ENCODE measurements at regions not wholly inside any gene's neighbourhood (a gene's known extent, or its start where the extent isn't known, plus 50 kb on each side); places are given as distances from the start of the nearest gene placed in this dataset.

- H3K79me2 ChIP-seq (ENCODE audit: insufficient read depth, low read depth, low read length), result no peaks in the 10 kb centered on the region
- no peaks in the 10 kb centered on the region for H3K4me1 ChIP-seq (ENCODE audit: insufficient read depth, low read length, poor library complexity, severe bottlenecking)
- H2AFZ ChIP-seq (ENCODE audit: low read length), result no peak overlapping the region
- ChIA-PET CTCF (ENCODE audit: unreplicated experiment) (no interaction called here), POLR2A (no interaction called here)
- BruUV-seq (replicated peaks), result no TSS peak
- H4K20me1 ChIP-seq (ENCODE audit: insufficient read depth, low read length), result no peaks in the 10 kb centered on the region
- TF ChIP-seq CTCF (conservative IDR thresholded peaks at IDR 0.05; ENCODE audit: low read length), result no peak
- no peak for TF ChIP-seq EZH2phosphoT487 (IDR thresholded peaks at IDR 0.05; ENCODE audit: borderline replicate concordance, low read depth, low read length)
- no peaks in the 10 kb centered on the region for H3K36me3 ChIP-seq (ENCODE audit: insufficient read depth, low read length)
- H3K9me3 ChIP-seq (ENCODE audit: low read length), result no peaks in the 10 kb centered on the region
- no peak overlapping the region for H3K27ac ChIP-seq (ENCODE audit: low read depth, low read length, poor library complexity, severe bottlenecking)
- H3K4me3 ChIP-seq (ENCODE audit: low read depth, low read length, poor library complexity, severe bottlenecking), result no peak overlapping the region
- H3K4me2 ChIP-seq (ENCODE audit: low read length), result no peak overlapping the region
- H3K9me2 ChIP-seq (ENCODE audit: insufficient read depth, low read length), result no peaks in the 10 kb centered on the region
- DNase-seq (ENCODE audit: low spot score), result no peak
- intact Hi-C loops (cut with micrococcal nuclease; ENCODE audit: unreplicated experiment), result no loop called here
These were observed 269.2 kb upstream of the SMARCA2 start for GRCh38 chr9:1745980-1746379.

DNA sequence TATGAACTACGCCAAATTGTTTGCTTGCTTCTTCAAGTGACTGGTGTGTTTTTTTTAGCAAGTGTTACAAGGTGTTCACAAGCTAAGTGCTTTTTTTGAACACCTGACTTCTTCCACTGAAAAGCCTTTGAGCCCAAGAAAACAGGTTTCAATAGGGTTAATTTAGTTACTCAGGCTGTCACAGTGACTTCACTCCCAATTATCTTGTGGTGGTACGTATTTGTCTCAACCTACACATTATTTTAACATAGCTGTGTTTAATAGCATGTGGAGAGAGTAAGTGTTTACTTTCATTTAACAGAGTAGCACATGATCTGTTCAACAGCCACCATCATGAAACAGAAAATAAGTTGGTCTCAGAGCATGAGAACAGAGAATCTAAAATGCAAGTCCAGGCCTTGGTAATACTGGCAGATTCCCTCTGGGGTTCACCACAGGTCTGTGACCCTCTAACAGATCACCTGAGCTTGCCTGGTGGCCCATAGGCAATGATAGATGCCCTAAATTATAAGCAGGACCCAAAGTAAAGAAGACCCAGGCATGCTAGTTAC lies 267.7 kb upstream of the SMARCA2 start:
- Histone ChIP-seq H3K9me3 (ENCODE audit: low read length) (no peaks in the 10 kb centered on the region), H3K27ac (ENCODE audit: low read depth, low read length, poor library complexity, severe bottlenecking) (no peak overlapping the region), H3K36me3 (ENCODE audit: insufficient read depth, low read length) (no peaks in the 10 kb centered on the region), H3K4me2 (ENCODE audit: low read length) (no peak overlapping the region), H3K4me1 (ENCODE audit: insufficient read depth, low read length, poor library complexity, severe bottlenecking) (no peaks in the 10 kb centered on the region), H2AFZ (ENCODE audit: low read length) (no peak overlapping the region), H4K20me1 (ENCODE audit: insufficient read depth, low read length) (no peaks in the 10 kb centered on the region), H3K4me3 (ENCODE audit: low read depth, low read length, poor library complexity, severe bottlenecking) (no peak overlapping the region), H3K79me2 (ENCODE audit: insufficient read depth, low read depth, low read length) (no peaks in the 10 kb centered on the region), H3K9me2 (ENCODE audit: insufficient read depth, low read length) (no peaks in the 10 kb centered on the region)
- TF ChIP-seq CTCF (conservative IDR thresholded peaks at IDR 0.05; ENCODE audit: low read length), result no peak
- TF ChIP-seq EZH2phosphoT487 (IDR thresholded peaks at IDR 0.05; ENCODE audit: borderline replicate concordance, low read depth, low read length), result no peak
- no peak for DNase-seq (ENCODE audit: low spot score)
- no TSS peak for BruUV-seq (replicated peaks)
- ChIA-PET POLR2A (interaction anchor here (0.5 to 0.9 kb wide), 2 partner anchors 10 to 243 kb away, joined by 3 read pairs; no protein-coding TSS in a partner anchor), CTCF (ENCODE audit: unreplicated experiment) (interaction anchor here (0.6 kb wide), 1 partner anchor 173 kb away, joined by 3 read pairs; no protein-coding TSS in a partner anchor)
- intact Hi-C loops (cut with micrococcal nuclease; ENCODE audit: unreplicated experiment), result no loop called here

GRCh38 chr9:1748407-1748806 lies 266.7 kb upstream of the SMARCA2 start:
- Histone ChIP-seq H4K20me1 (ENCODE audit: insufficient read depth, low read length) (no peaks in the 10 kb centered on the region), H3K9me3 (ENCODE audit: low read length) (no peaks in the 10 kb centered on the region), H3K4me3 (ENCODE audit: low read depth, low read length, poor library complexity, severe bottlenecking) (no peak overlapping the region), H2AFZ (ENCODE audit: low read length) (no peak overlapping the region), H3K4me1 (ENCODE audit: insufficient read depth, low read length, poor library complexity, severe bottlenecking) (no peaks in the 10 kb centered on the region), H3K36me3 (ENCODE audit: insufficient read depth, low read length) (no peaks in the 10 kb centered on the region), H3K27ac (ENCODE audit: low read depth, low read length, poor library complexity, severe bottlenecking) (no peak overlapping the region), H3K9me2 (ENCODE audit: insufficient read depth, low read length) (no peaks in the 10 kb centered on the region), H3K4me2 (ENCODE audit: low read length) (no peak overlapping the region), H3K79me2 (ENCODE audit: insufficient read depth, low read depth, low read length) (no peaks in the 10 kb centered on the region)
- no peak for DNase-seq (ENCODE audit: low spot score)
- CTCF ChIA-PET (ENCODE audit: unreplicated experiment), result no interaction called here
- BruUV-seq (replicated peaks), result no TSS peak
- TF ChIP-seq EZH2phosphoT487 (IDR thresholded peaks at IDR 0.05; ENCODE audit: borderline replicate concordance, low read depth, low read length), result no peak
- no peak for TF ChIP-seq CTCF (conservative IDR thresholded peaks at IDR 0.05; ENCODE audit: low read length)
- intact Hi-C loops (cut with micrococcal nuclease; ENCODE audit: unreplicated experiment), result no loop called here
- POLR2A ChIA-PET, result interaction anchor here (0.7 kb wide), 1 partner anchor 9 kb away, joined by 3 read pairs; no protein-coding TSS in a partner anchor

Data from OCI-LY7 (cell line).